Mucosa of descending colon (tissue), 3 donors: ENCODE measurements at regions not wholly inside any gene's neighbourhood (a gene's known extent, or its start where the extent isn't known, plus 50 kb on each side); places are given as distances from the start of the nearest gene placed in this dataset.

Source experiments
- ATAC-seq: fragments of 200-7000 bp; cut with Tn5 transposase; one replicate; pipeline ENCODE4 v1.9.1; 2020; ENCODE audit warnings: mild to moderate bottlenecking, moderate library complexity
- DNase-seq, 3 donors: peaks; one replicate each; pipeline ENCODE4 v3.0.0-alpha.2; 2020
- H3K36me3 ChIP-seq: fragments of 200-600 bp; one replicate; pipeline ENCODE4 v1.8.0; 2021; ENCODE audit warnings: low read depth, mild to moderate bottlenecking
- H3K4me1 ChIP-seq: fragments of 200-600 bp; one replicate; pipeline ENCODE4 v1.8.0; 2021; ENCODE audit warnings: low read depth, mild to moderate bottlenecking
- H3K4me3 ChIP-seq: fragments of 200-600 bp; one replicate; pipeline ENCODE4 v1.8.0; 2021; ENCODE audit warnings: mild to moderate bottlenecking
- H3K9me3 ChIP-seq: fragments of 200-600 bp; one replicate; pipeline ENCODE4 v1.8.0; 2021; ENCODE audit warnings: mild to moderate bottlenecking
- CTCF ChIP-seq: fragments of 200-600 bp; IDR thresholded peaks from one replicate; pipeline ENCODE4 v1.8.0; 2022; ENCODE audit warnings: antibody characterized with exemption, mild to moderate bottlenecking
- intact Hi-C, 2 donors: fragments of 100-400 bp; cut with DNase I in 1 of 2; cut with micrococcal nuclease in 1 of 2; formaldehyde crosslinking; loops; one replicate each; pipeline versions ENCODE4 v1.11.0 to v1.11.1; 2022; cut with DNase I, micrococcal nuclease
- donor health status: DM: no; HTN: no; CAD: no; lungs with moderate emphysema.
- donor health status: DM: no; HTN: no; CAD: no.
- donor health status: DM: no; HTN: yes; CAD: no.

- H3K9me3 ChIP-seq = no peaks in the 10 kb centered on the region
- ATAC-seq = peak; percentile 90
- H3K4me1 ChIP-seq = no peaks in the 10 kb centered on the region
- TF ChIP-seq CTCF = peak; percentile 93
- H3K4me3 ChIP-seq = no peak overlapping the region
- peak in 2 of 3 donors; percentile 73 to 89 for DNase-seq
- H3K36me3 ChIP-seq = no peaks in the 10 kb centered on the region
- intact Hi-C loops = loop anchor here in 1 of 2 donors (5.0 kb wide), 1 partner anchor 236 kb away; no protein-coding TSS in a partner anchor
Observed at GRCh38 chr5:72018143-72018803, 89.0 kb upstream of the MAP1B start.

- no peak for DNase-seq
- no peak for ATAC-seq
- H3K36me3 ChIP-seq = no peaks in the 10 kb centered on the region
- H3K4me1 ChIP-seq = no peaks in the 10 kb centered on the region
- H3K9me3 ChIP-seq = no peaks in the 10 kb centered on the region
- no peak overlapping the region for H3K4me3 ChIP-seq
- intact Hi-C loops = no loop called here
- no peak for TF ChIP-seq CTCF
Observed at GRCh38 chr5:72020161-72020983, 86.9 kb upstream of the MAP1B start.

GRCh38 chr5:72021651-72022357, 85.5 kb upstream of the MAP1B start:
- Histone ChIP-seq H3K9me3 (no peaks in the 10 kb centered on the region), H3K36me3 (no peaks in the 10 kb centered on the region), H3K4me3 (no peak overlapping the region), H3K4me1 (no peaks in the 10 kb centered on the region)
- no peak for ATAC-seq
- no peak for DNase-seq
- no peak for TF ChIP-seq CTCF
- intact Hi-C loops = no loop called here

- H3K4me1 ChIP-seq = no peaks in the 10 kb centered on the region
- H3K4me3 ChIP-seq = no peak overlapping the region
- intact Hi-C loops = no loop called here
- no peak for TF ChIP-seq CTCF
- H3K36me3 ChIP-seq = no peaks in the 10 kb centered on the region
- ATAC-seq = no peak
- no peak for DNase-seq
- no peaks in the 10 kb centered on the region for H3K9me3 ChIP-seq
Observed at GRCh38 chr5:72028382-72028781, 78.9 kb upstream of the MAP1B start.

GRCh38 chr5:72030237-72030636, 77.0 kb upstream of the MAP1B start:
- ATAC-seq (no peak), DNase-seq (no peak)
- TF ChIP-seq CTCF = no peak
- H3K4me1 ChIP-seq = no peaks in the 10 kb centered on the region
- H3K36me3 ChIP-seq = no peaks in the 10 kb centered on the region
- intact Hi-C loops = no loop called here
- H3K9me3 ChIP-seq = no peaks in the 10 kb centered on the region
- H3K4me3 ChIP-seq = no peak overlapping the region
